HUES48 (cell line): ENCODE measurements at regions not wholly inside any gene's neighbourhood (a gene's known extent, or its start where the extent isn't known, plus 50 kb on each side); places are given as distances from the start of the nearest gene placed in this dataset.

Experiments used
- H3K27ac ChIP-seq: one replicate; pipeline ENCODE4 v1.7.0; 2013; ENCODE audit warnings: low read depth, low read length, inconsistent platforms
- H3K27me3 ChIP-seq: 2 replicates; pipeline ENCODE4 v1.6.1; 2013; ENCODE audit warnings: mild to moderate bottlenecking, low read length; ENCODE audit not compliant: control insufficient read depth, insufficient read depth
- H3K36me3 ChIP-seq: 2 replicates; pipeline ENCODE4 v1.6.1; 2013; ENCODE audit warnings: low read length; ENCODE audit not compliant: control insufficient read depth, insufficient read depth
- H3K4me1 ChIP-seq: 2 replicates; pipeline ENCODE4 v1.6.1; 2013; ENCODE audit warnings: mild to moderate bottlenecking, low read length; ENCODE audit not compliant: control insufficient read depth, insufficient read depth
- H3K4me3 ChIP-seq: 2 replicates; pipeline ENCODE4 v1.5.1; 2013; ENCODE audit warnings: mild to moderate bottlenecking, low read depth, low read length
- H3K9ac ChIP-seq: 2 replicates; pipeline ENCODE4 v1.6.1; 2013; ENCODE audit warnings: mild to moderate bottlenecking, low read depth, low read length, moderate library complexity
- H3K9me3 ChIP-seq: 2 replicates; pipeline ENCODE4 v1.6.1; 2013; ENCODE audit warnings: low read length; ENCODE audit not compliant: control insufficient read depth, insufficient read depth

- Histone ChIP-seq H3K4me1 (no peaks in the 10 kb centered on the region), H3K27ac (no peak overlapping the region), H3K9me3 (no peaks in the 10 kb centered on the region), H3K4me3 (no peak overlapping the region), H3K27me3 (no peaks in the 10 kb centered on the region), H3K9ac (no peak overlapping the region), H3K36me3 (no peaks in the 10 kb centered on the region)
Observed at GRCh38 chr3:26428992-26429391, 193.6 kb upstream of the LRRC3B start.

DNA sequence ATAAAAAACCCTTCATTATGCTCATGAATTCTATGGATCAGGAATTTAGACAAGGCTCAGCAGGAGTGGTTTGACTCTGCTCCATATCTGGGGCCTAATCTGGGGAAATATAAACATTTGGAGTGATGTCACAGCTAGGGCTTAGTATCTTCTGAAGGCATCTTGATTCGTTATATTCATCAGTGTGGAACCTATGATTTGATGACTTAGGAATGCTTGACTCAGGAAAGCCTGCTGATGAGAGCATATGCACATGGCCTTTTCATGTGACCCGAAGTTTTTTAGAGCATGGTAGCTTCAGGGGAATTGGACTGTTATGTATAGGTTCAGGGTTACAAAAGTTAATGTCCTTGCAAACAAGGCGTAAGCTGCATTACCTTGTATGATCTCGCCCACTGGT is 184.9 kb upstream of the LRRC3B start:
- Histone ChIP-seq H3K4me3 (no peak overlapping the region), H3K36me3 (no peaks in the 10 kb centered on the region), H3K9ac (no peak overlapping the region), H3K27me3 (no peaks in the 10 kb centered on the region), H3K4me1 (no peaks in the 10 kb centered on the region), H3K9me3 (no peaks in the 10 kb centered on the region), H3K27ac (no peak overlapping the region)

- Histone ChIP-seq H3K36me3 (no peaks in the 10 kb centered on the region), H3K4me1 (no peaks in the 10 kb centered on the region), H3K9ac (no peak overlapping the region), H3K27ac (no peak overlapping the region), H3K9me3 (no peaks in the 10 kb centered on the region), H3K27me3 (no peaks in the 10 kb centered on the region), H3K4me3 (no peak overlapping the region)
Observed at GRCh38 chr3:26438325-26438940, 184.1 kb upstream of the LRRC3B start.

- Histone ChIP-seq H3K4me3 (no peak overlapping the region), H3K36me3 (no peaks in the 10 kb centered on the region), H3K9me3 (no peaks in the 10 kb centered on the region), H3K27me3 (no peaks in the 10 kb centered on the region), H3K27ac (no peak overlapping the region), H3K4me1 (no peaks in the 10 kb centered on the region), H3K9ac (no peak overlapping the region)
Observed at GRCh38 chr3:26438981-26439884, 183.3 kb upstream of the LRRC3B start.

DNA sequence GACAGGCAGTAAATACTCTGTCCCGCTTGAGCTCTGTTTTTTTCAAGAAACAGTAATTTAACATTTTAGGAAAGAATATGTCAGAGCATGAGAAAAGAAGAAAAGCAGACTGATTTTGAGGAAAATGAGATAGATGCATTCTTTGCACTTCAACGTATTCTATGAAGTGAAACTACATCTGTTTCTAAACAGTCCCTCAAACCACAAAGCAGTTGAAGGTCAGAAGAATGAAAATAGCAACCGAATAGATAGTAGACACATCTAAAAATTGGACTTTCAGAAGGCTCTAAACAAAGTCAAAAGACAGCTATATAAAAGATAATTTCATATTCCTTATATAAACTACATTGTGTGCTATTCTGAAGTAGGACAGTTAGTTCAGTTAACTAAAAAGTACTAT is 172.6 kb upstream of the LRRC3B start:
- no peak overlapping the region for H3K27ac ChIP-seq
- H3K4me1 ChIP-seq: 0 out of 2 replicates have a peak, but pooled peaks cover 4% of the 10 kb centered on the region
- H3K27me3 ChIP-seq: no peaks in the 10 kb centered on the region
- no peaks in the 10 kb centered on the region for H3K36me3 ChIP-seq
- no peaks in the 10 kb centered on the region for H3K9me3 ChIP-seq
- no peak overlapping the region for H3K9ac ChIP-seq
- no peak overlapping the region for H3K4me3 ChIP-seq

- H3K36me3 ChIP-seq: no peaks in the 10 kb centered on the region
- H3K27ac ChIP-seq: no peak overlapping the region
- no peaks in the 10 kb centered on the region for H3K27me3 ChIP-seq
- H3K9ac ChIP-seq: no peak overlapping the region
- 0 out of 2 replicates have a peak, but pooled peaks cover 4% of the 10 kb centered on the region for H3K4me1 ChIP-seq
- no peak overlapping the region for H3K4me3 ChIP-seq
- H3K9me3 ChIP-seq: no peaks in the 10 kb centered on the region
Observed at GRCh38 chr3:26452363-26452762, 170.2 kb upstream of the LRRC3B start.

GRCh38 chr3:26460985-26461384 is 161.6 kb upstream of the LRRC3B start:
- no peaks in the 10 kb centered on the region for H3K4me1 ChIP-seq
- H3K9me3 ChIP-seq: no peaks in the 10 kb centered on the region
- no peak overlapping the region for H3K27ac ChIP-seq
- H3K4me3 ChIP-seq: no peak overlapping the region
- no peaks in the 10 kb centered on the region for H3K27me3 ChIP-seq
- no peak overlapping the region for H3K9ac ChIP-seq
- no peaks in the 10 kb centered on the region for H3K36me3 ChIP-seq

GRCh38 chr3:26472345-26472744 is 150.2 kb upstream of the LRRC3B start:
- Histone ChIP-seq H3K9ac (no peak overlapping the region), H3K27ac (no peak overlapping the region), H3K9me3 (no peaks in the 10 kb centered on the region), H3K4me3 (no peak overlapping the region), H3K4me1 (no peaks in the 10 kb centered on the region), H3K36me3 (no peaks in the 10 kb centered on the region), H3K27me3 (no peaks in the 10 kb centered on the region)

- Histone ChIP-seq H3K9ac (no peak overlapping the region), H3K36me3 (no peaks in the 10 kb centered on the region), H3K9me3 (no peaks in the 10 kb centered on the region), H3K4me3 (no peak overlapping the region), H3K4me1 (no peaks in the 10 kb centered on the region), H3K27ac (no peak overlapping the region), H3K27me3 (no peaks in the 10 kb centered on the region)
Observed at GRCh38 chr3:26474706-26475105, 147.9 kb upstream of the LRRC3B start.

DNA sequence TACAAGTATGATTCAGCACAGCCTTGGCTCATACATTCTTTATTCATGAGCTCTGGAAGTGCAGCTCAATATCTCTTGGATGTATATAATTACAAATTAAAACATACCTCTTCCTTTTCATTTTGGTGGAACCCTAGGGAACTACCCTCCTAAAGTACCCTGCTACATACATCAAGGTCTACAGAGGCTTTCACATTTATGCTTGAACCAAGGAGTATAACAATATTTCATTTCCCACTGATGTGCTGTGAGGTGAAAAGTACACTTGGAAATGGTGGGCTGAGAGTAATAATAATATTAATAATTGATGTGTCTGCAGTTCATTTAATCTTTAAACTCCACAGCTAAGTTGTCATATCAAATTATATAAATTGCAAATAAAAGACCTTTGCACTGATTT is 142.2 kb upstream of the LRRC3B start:
- Histone ChIP-seq H3K36me3 (no peaks in the 10 kb centered on the region), H3K27me3 (no peaks in the 10 kb centered on the region), H3K4me1 (no peaks in the 10 kb centered on the region), H3K4me3 (no peak overlapping the region), H3K27ac (no peak overlapping the region), H3K9me3 (no peaks in the 10 kb centered on the region), H3K9ac (no peak overlapping the region)

GRCh38 chr3:26484140-26484539 is 138.4 kb upstream of the LRRC3B start:
- H3K4me1 ChIP-seq: no peaks in the 10 kb centered on the region
- H3K9me3 ChIP-seq: no peaks in the 10 kb centered on the region
- no peak overlapping the region for H3K27ac ChIP-seq
- H3K27me3 ChIP-seq: no peaks in the 10 kb centered on the region
- no peaks in the 10 kb centered on the region for H3K36me3 ChIP-seq
- H3K4me3 ChIP-seq: no peak overlapping the region
- no peak overlapping the region for H3K9ac ChIP-seq
